ENCODE measurements at regions not wholly inside any gene's neighbourhood (a gene's known extent, or its start where the extent isn't known, plus 50 kb on each side); places are given as distances from the start of the nearest gene placed in this dataset.

DNA sequence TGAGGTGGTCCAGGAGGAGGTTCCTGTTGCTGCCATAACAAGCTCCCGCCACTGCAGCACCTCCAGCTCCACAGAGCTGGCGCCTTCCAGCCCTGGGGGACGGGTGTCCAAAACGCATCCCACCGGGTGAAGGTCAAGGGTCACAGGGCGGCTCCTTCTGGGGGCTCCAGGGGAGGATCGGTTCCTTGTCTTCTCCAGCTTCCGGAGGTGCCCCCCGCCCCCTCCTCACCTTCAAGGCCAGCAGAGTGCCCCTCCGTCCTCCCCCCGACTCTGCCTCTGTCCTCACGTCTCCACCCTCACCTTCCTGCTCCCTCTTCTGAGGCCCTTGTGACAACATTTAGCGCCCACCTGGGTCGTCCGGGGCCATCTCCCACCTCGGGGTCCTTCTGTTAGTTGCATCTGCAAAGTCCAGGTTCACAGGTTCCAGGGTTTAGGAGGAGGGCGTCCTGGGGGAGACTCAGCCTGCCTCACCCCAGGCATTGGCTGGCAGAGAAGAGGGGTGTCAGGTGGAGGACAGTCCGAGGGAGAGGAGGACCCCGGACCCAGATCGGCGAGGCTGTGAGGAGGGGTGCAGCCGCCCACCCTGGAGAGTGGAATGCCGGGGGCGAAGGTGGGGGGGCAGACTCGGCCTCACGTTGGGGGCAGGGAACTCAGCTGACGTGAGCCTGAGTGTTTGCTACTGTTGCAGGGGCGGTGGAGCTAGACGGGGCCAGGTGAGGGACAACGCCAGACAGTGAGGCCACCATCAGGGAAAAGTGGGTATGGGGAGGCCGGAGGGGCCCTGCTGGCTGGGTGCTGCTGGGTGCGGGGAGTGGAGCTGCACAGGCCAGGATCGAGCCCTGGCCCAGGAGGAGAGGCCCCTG is 205.5 kb upstream of the C14orf180 start:
- no peak for DNase-seq

DNA sequence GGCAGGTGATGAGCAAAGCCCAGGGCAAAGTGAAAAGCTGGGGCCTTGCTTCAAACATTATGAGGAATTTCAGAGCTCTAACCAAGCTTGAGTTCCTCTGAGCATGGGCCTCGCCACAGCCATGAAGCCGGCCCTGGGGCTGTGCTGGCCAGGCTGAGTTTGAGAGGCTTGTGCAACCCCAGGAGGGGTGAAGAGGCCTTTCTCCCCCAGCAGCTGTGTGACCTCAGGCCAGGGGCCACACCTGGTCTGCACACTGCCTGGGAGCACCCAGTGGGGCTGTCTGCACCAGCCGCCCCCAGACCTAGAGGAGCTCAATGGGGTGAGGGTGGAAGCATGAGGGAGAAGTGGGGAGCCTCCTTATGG is 204.9 kb upstream of the C14orf180 start:
- no peak for DNase-seq

DNA sequence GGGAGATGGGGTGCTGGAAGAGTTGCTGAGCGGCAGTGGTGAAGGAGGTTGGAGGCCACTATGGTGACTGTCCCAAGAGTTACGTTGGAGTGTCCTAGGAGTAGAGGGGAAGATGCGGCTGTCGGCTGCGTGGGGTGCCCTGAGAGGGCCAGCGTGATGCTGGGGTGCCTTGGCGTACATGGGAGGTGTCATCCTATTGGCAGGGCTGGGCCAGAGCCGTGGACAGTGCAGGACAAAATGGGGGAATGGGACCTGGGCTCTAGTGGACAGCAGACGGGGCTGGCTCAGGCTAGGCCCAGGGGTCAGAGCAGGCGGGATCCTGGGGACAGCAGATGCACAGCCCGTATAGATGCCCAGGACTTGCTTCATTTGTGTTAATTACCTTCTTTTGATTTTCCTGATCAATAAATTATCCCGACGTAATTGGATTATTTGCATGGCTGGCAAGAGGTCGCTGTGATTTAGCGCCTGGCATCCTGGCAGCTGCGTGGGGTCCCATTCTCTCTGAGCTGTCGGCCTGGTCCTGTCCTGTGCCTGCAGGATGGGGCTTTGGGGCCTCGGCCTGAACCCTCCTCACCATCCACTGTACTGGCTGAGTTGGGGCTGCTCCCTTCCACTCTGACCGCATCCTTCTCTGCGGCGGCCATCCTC is 203.9 kb upstream of the C14orf180 start:
- DNase-seq: no peak

DNA sequence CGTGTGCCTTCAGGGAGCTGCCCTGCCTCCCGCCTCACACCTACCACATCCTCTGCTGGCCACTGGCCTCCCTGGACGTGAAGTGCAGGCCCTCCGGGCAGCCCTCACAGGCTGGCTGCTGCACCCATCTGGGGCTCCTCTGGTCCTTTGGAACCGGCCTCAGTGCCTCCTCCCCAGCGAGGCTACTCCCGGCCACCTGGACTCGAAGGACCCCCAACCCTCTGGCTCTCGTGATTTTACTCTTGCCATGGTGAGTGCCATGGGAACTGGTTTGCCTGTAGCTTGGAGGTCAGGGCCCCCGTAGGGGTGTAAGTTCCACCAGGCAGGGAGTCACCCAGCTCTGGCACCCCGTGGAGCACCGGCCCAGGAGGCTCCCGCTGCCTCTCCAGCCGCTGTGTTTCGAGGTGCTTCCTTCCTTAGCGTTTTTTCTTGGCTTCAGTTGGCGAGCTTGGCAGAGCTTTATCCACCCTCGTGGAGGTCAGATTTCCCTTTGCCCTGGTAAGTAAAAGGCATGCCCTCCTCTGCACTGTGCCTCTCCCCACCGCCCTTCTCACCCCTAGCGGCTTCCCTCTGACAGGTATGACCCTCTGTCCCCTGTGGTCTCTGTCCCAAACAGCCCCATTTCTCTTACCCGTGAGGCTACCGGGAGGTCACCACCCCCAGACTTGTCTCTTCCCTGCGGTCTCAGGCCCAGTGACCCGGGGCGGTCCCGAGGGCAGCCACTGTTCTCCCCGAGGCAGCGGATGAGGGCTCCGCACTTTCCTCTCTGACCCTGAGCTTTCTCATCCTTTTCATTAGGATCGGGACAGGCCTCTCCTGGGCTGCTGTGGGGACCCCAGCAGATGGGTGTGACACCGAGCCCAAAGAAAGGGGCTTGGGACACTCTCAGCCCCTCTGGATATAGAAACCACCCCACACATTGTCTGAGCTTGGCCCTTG is 203.1 kb upstream of the C14orf180 start:
- no peak for DNase-seq

DNA sequence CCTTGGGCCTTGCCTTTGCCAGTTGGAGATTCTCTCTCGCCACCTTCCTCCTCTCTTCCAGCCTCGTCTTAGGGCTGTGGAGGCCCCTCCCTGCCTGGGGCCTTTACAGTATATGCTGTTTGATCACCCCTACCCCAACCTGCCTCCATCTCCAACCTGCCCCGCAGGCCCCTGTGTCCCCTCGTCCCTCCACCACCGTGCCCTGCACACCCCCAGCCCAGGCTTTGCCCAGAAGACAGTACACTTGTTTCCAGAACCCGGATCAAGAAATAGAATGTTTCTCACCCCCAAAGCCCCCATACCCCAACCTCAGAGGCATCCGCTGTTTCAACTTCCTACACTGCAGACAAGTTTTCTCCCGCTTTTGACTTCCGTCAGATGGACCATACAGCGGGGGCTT is 202.3 kb upstream of the C14orf180 start:
- DNase-seq: no peak

DNA sequence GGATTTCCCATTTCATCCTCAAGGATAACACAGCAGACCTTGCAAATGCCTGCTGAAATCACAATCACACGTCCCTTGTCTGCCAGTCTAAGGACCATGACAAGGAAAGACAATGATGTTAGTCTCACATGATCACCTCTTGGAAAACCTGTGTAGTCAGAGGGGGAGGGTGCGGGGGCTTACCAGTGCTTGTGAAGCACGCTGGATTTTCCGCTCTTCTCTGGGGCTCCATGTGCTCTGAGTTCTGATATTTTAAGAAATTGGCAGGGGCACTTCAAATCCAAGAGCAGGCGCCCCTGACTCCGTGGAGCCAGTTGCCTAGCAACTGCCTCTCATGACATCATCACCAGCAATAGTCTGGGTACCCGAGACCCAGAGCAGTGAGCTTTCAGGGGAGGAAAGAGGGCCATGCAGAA is 200.9 kb upstream of the C14orf180 start:
- DNase-seq: no peak

DNA sequence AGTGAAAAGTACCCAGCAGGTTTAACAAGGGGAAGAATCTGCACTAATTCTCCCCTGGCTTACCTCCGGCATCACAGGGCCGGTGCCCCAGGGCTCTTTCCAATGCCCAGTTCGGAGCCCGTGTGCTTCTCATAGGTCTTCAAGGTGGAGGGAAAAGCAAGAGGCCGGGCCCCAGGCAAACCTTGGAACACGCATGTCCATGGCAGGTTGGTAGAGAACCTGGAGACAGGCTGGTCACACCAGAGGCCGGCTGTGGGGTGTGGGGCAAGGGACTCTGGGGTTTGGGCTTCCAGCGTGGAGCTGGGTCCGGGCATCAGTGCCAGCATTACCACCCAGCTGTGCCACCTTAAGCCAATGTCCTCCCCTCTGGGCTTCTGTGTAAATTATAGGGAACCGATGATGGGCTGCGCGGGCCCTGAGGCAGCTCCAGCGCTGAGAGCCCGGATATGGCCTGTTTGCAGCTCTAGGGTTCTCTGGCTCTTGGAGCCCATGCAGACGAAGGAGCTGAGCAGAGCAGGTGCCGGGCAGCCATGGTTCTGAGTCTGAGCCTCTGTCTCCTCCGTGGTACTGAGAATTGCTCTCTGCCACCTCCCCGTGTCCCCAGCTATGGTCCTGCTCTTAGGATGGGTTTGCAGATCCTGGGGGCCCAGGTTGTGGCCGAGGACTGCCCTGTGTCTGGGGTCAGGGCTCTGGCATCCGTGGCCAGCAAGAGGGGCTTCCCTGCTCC is 197.0 kb upstream of the C14orf180 start:
- no peak for DNase-seq

DNA sequence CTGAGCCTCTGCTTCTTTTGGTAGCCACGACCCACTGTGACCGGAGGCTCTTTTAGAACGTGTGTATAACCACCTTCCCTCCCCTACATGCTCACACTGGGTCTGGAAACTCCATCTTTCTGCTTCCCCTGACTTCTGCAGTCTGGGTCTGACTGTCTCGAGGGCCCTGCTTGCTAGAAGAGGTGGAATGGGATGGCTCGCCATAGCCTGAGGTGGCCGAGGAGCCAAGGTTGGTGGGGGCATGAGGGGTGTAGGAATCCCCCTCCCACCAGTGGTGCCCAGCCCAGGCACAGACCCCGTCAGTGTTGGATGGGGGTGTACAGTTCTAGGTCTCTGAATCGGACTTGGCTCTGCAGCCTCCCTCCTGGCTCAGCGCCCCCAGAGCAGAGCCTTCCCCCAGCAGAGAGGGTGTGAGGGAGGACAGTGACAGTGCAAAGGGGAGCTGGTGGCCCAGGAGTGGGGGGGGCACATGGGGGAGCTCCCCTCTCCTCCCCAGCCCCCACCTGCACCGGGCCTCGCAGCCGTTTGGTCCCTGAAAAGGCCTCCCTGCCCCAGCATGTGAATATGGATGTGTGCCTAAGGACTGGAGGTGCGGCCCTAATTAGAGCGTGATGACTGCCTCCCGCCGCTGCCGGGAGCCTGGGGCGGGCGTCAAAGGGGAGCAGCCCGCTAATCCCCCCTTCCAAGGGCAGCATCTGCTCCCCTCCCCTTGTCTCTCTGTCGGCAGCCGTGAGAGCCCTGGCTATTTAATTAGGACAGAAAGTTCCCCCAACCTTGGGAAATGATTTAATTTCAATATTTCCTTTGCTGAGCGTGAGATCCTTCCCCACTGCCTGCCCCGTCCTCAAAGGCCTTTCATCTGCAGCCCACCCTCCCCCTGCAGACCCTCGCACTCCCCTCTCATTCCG is 196.2 kb upstream of the C14orf180 start:
- peak; percentile 82 for DNase-seq

DNA sequence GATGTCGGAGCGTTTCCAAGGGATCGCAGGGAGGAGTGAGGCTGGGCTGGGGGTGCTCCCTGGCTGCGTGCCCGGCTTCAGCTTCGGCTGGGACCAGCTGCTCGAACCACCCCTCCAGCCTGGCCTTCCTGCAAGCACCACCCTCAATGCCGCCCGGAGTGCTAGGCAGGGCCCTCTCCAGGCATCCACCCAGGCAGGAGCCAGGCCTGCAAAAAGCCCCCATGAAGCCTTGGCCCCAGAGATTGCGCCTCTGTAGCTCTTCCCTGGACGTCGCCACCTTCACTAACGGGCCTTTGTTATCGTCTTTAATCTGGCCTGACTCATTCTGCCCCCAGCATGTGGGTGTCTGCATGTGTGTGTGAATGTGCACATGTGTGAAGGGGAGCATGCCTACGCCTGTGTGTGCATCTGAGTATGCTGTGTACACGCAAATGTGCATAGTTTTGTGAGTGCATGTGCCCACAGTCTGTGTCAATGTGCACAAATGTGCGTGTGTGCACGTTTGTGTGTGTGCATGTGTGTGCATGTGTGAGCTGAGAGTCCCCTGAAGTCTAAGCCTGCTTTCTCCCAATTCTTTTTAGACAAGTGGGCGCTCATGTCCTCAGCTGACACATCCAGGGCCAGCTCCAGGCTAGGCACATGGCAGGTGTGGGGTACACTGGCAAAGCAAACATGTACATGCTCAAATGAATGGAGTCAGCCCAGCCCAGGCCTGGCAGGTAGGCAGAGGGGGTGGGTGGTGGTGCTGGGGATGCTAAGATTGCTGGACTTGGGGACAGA is 195.4 kb upstream of the C14orf180 start:
- peak; percentile 90 for DNase-seq

DNA sequence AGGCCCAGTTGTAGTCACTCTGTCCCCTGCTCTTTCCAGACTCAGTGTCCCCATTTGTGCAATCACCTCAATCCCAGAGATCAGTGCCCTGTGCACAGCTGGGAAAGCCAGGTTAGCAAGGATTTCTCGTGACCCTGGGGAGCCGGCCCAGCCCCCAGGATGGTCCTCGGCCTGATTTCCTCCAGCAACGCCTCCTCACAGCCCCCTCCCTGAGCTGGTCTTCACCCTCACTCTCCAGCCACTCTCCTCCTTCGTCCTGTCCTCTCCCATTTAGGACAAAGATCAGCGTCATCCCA is 194.8 kb upstream of the C14orf180 start:
- DNase-seq: no peak

DNA sequence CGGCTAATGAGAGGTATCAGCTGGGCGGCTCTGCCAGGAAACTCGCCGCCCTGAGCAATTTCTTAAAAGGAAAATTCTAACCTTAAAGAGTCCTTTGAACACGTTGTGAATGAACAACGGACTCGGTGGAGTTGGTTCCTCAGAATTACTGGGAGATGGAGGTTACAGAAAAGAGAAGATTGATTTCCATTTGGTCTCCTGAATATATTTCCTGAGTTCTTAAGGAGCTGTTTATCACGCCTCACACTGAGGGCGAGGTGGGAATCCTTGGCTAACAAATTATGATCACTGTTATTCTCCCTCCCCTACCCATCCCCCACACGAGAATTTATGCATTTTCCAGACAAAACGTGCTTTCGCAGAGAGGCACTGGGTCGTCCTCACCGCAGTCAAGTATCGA is 194.5 kb upstream of the C14orf180 start:
- no peak for DNase-seq

DNA sequence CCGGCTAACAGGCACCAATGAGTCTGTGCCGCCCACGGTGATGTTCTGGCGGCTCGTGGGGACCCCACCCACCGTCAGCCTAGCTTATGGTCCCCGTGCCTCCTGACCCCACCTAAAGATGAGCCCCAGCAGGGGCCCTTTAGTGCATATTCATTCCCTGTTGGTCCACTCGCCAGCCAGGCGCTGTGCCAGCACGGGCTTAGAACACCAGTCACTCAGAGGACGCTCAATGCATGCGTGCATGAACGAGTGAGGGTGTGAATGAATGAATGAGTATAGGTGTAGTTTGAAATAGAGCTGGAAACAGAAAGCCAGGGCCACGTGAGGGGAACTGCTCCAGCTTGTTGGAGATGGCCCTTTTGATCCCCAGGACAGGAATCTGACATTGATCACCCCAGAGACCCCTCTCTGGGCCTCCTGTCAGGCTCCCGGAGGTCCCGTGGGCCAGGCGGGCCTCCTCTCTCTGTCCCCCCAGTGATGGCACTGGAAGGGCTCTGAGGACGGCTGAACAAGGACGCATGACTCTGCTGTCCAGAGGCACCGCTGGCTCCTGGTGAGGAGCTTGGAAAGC is 193.9 kb upstream of the C14orf180 start:
- no peak for DNase-seq

DNA sequence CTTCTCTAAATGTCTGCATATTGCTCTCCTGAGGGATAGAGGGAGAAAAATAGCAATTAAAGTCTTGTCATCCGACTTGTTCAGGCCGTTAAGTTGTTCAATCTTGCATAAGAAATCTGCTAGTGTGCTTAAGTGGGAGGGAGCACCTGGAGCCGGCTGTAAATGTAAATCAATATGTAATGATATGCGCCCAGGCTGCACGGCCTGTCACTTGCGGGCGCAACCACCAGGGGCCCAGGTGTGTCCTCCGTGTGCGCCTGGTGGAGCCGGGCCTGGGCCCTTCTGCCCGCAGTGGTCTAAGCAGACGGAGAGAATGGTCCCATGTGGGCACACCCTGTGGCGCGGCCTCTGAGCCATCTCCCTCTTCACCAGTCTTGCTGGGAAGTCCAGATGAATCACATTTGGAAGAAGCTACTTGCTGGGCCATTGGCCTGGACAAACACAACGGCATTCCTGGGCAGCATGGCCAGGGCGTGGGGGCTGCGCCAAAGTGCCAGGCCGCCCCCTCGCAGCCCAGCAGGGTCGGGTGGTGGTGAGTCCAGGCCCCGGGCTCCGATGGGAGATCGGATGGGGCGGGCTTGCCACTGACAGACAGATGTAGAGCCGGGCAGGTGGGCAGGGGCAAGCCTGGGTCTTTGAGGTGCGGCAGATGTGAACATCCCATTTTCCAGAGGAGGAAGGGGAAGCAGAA is 193.3 kb upstream of the C14orf180 start:
- DNase-seq: no peak

DNA sequence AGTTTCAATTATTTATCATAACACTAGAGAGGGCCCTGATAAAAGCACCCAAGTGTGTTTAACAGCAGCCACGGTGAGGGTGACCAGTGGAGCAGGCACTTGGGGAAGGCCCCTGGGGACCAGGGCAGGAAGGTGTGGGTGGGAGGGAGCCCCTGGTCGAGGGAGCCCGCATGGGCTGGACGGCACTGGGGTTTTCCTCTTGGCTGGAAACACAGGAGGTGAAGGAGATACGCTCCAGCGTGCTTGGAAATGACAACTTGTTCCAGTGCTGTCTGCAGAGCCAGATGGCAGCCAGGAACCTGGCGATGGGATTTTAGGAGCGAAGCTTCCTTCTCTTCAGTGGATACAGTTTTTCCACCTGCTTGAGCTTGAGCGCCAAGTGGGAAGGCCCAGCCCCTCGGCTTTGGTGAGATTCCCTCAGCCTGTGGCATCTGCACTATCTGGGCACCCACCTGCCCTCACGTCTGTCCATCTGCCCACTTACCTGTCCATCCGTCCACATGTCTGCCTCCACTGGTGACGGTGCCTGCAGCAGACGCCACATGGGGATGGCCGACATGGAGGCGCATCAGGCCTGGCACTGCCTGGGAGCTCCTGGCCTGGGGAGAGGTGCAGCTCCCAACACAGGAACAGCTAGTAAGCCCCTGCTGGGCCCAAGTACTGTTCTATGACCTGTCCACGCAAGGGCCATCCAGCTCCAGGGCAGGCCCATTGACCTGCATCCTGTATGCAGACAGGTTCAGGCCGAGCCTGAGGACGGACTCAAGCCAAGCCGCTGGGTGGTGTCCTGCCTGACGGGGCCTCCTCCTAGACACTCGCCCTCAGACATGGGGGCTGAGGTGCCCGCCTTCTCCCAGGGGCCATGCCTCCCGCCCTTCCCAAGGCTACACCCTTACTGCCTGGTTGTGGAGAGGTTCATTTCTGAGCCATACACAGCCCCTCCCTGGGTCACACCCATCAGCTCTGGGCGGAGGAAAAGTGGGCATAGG is 192.2 kb upstream of the C14orf180 start:
- DNase-seq: peak; percentile 53

DNA sequence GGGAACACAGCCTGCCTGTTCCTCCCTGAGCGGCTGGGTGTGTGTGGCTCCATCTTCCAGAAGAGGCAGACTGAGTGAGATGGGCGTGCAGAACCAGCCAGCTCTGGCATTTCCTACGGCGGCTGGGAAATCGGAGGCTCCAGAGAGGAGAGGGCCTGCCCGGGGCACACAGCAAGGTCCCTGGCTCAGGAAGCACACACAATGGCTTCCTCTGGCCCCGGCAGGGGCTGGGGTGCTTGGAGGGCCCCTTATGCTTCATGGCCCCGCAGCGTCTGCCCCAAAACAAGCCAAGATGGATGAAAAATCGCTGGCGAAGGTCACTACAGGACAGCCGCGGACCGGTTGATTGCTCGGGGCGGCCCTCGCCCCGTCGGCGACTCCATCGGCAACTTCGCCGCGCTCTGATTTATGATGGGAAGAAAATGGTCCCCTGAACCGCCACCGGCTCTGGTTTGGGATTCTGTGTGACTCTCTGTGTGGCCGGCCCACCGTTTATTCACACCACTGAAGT is 191.5 kb upstream of the C14orf180 start:
- DNase-seq: no peak

DNA sequence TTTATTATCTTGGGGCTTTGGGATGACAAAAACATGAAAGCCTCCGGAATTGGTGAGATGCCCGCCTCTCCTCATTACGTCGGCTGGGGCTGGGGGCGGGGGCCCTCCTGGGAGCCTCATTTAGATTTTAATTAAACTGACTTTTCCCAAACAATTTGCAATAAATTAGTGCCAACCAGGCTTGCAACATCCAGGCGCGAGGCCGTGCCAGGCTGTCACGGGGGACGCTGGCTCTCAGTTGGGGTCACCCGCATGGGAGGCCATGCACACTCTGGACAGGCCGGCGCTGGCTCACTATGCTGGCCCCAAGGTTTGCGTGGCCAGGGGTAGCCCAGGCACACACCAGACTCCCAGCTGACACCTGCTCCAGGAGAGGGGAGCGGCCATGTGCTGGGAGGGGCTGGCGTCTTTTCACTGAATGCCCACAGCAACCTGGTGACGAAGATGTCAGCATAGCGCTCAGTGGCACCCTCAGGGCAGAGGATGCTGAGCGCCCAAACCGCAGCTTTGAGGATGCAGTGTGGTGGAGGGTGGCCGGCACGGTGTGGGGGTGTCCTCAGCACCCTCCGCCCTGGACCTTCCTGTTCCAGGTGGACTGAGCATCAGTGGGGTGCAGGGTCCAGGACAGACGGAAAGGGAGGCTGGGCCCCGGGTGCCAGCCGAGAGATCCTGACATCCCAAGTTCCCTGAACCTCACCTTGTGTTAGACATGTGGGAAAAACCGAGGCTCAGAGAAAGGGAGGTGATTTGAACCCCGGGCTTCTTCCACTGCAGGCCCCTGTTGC is 190.8 kb upstream of the C14orf180 start:
- DNase-seq: no peak

DNA sequence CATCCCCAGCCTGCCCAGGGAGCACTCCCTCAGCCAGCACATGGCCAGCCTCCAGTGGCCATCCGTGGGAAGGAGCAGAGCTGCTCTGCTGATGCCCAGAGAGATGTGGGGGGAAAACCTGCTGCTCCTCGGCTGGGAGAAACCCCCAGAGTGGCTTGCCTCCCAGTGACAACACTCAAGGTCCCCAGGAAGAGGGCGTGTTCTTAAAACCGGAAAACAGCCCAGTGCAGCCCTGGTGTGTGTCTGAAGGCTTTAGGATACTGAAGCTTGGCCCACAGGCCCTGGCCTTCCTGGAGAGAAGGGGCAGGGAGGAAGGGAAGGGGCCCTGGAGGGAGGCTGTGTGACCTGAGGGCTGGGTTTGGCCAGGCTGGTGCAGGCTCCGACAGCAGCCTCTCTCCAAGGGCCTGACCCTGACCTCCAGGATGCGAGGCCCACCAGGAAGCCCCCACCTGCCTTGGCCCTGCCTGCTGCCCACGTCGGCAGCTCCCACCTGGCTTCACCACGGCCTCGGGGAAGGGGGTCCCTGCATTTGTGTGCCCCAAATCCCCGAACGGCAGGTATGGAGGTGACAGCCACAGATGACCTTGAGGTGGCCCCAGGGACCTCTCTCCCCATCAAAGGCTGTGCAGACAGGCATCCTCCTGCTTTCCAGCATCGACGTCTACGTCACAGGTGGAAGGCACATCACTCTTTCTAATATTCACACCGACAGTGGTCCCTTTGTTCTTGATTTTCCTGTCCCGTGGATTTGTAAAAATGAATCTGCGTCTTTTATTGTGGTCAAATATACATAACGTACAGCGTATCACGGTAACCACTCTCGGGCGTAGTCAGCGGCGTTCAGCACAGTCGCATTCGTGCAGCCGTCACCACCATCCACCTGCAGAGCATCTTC is 190.0 kb upstream of the C14orf180 start:
- no peak for DNase-seq

Data from NCI-H1092 treated with DMSO at 0.1 percent for 48 hours (cell line).